GM20431 (cell line): ENCODE measurements at regions not wholly inside any gene's neighbourhood (a gene's known extent, or its start where the extent isn't known, plus 50 kb on each side); places are given as distances from the start of the nearest gene placed in this dataset.

Experiments used
- in situ Hi-C: fragments of 300-500 bp; cut with MseI, MboI; formaldehyde crosslinking; loops from one replicate; pipeline ENCODE4 v1.15.0; 2020; ENCODE audit warnings: low sequenced_read_pairs; ENCODE audit not compliant: unreplicated experiment

GRCh38 chr2:128687565-128687964 lies 368.9 kb upstream of the HS6ST1 start:
- in situ Hi-C loops, result no loop called here

GRCh38 chr2:128689971-128690370 lies 371.3 kb upstream of the HS6ST1 start:
- in situ Hi-C loops, result no loop called here

DNA sequence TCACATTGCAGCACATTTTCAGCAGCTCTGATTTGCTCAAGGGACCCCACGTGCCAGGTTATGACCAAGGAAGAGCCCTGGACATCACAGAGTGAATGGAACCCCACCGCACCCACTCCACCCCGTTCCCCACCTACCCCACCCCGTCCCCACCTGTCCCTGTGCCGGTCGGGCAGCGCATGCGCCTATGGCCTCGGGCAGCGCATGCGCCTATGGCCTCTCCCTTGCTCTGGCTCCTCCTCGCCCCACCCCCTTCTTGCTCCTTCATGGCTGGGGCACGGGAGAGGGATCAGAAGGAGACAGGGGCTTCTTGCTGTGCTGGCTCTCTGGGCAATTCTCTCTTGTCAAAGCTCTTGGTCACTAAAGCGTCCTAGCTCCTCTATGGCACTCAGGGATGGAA lies 371.8 kb upstream of the HS6ST1 start:
- in situ Hi-C loops, result no loop called here

GRCh38 chr2:128690869-128691268 lies 372.2 kb upstream of the HS6ST1 start:
- in situ Hi-C loops, result no loop called here

DNA sequence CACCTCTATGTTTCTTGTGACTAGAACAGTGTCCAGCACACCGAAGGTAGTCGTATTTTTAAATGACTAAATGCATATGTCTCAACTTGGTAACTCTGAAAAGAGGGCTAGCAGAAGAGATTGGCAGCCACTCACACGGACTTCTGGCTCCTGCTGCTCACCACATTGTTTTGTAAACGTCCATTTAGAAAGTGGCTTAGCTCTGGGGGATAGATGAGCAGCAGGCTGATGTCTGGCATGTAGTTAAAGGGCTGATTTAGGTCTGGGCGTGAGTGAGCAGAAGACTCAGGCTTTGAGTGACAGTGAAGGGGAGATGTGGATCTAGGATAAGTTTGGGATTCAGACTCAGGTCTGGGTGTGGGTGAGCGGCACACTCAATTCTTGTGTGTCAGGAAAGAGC lies 372.9 kb upstream of the HS6ST1 start:
- in situ Hi-C loops, result no loop called here

GRCh38 chr2:128692895-128693742 lies 374.5 kb upstream of the HS6ST1 start:
- in situ Hi-C loops, result no loop called here

GRCh38 chr2:128693743-128694029 lies 375.0 kb upstream of the HS6ST1 start:
- in situ Hi-C loops, result no loop called here

DNA sequence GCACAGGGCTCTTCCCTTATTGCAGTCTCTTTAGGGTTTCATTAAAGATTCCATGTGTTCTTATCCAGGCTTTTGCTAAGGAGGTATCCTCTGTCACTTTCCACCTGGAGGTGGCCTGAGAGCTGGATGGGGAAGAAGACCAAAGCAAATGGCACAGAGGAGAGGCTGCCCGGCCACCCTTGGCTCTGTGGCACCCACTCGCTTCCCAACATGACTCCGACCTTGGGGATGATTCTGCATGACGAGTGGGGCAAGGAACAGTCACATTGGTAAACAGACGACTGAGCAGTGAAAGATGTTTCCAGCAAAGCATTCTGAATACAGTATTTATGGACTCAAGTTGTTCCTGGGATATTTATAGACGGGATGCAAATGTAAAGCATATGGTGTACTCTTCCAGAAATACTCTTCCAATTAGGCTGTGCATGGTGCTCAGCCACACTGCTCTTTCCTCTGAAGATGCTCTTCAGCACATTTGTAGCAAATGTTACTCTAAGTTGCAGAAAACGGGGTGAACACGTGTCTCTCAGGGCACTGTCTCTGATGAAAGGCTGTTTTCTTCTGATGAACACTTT lies 377.1 kb upstream of the HS6ST1 start:
- in situ Hi-C loops, result no loop called here

- in situ Hi-C loops, result no loop called here
Observed at GRCh38 chr2:128696421-128696820, 377.8 kb upstream of the HS6ST1 start.

DNA sequence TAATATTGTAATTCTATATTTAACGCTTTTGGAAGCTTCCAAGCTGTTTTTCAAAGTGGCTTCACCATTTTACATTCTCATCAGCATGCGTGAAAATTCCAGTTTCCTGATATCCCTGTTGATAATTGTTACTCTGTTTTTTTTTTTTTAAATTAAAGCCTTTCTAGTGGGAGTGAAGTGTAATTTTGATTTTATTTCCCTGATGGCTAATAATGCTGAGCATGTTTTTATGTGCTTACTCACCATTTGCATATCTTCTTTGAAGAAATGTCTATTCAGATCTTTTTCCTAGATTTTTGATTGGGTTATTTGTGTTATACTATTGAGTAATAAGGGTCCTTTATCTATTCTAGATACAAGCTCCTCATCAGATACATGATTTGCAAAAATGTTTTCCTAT lies 382.8 kb upstream of the HS6ST1 start:
- in situ Hi-C loops, result no loop called here

DNA sequence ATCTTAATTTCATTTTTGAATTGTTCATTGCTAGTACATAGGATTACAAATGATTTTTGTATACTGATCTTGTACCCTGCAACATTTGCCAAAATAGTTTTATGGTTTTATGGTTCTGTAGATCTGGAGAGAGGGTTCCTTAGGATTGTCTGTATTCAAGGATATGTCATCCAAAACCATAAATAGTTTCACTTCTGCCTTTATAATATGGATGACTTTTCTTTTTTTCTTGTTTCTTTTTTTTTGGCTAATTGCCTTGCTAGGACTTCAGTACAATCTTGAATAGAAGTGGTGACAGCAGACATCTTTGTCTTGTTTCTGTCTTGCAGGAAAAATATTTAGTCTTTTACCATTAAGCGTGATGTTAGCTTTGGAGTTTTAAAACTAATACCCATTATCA lies 383.9 kb upstream of the HS6ST1 start:
- in situ Hi-C loops, result no loop called here

- in situ Hi-C loops, result no loop called here
Observed at GRCh38 chr2:128708106-128708816, 389.6 kb upstream of the HS6ST1 start.

- in situ Hi-C loops, result no loop called here
Observed at GRCh38 chr2:128710242-128710641, 391.6 kb upstream of the HS6ST1 start.

- in situ Hi-C loops, result no loop called here
Observed at GRCh38 chr2:128710729-128711128, 392.1 kb upstream of the HS6ST1 start.

DNA sequence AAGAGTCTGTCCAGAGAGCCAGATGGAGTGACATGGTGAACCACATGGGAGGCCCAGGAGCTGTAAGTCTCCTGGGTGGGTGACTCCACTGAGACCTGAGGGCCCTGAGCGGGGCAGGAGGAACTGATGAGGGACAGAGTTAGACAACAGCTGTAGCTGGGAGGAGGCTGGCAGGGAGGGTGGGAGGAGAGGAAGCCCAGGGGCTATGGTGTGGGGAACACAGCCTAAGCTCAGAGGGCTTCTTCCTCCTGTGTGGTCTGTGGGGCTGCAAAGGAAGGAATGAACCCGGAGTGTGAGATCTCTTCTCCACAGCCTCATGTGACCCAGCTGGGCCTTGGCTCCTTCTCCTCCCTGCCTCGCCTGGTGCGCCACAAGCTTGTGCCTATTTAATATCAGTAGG lies 395.6 kb upstream of the HS6ST1 start:
- in situ Hi-C loops, result no loop called here

DNA sequence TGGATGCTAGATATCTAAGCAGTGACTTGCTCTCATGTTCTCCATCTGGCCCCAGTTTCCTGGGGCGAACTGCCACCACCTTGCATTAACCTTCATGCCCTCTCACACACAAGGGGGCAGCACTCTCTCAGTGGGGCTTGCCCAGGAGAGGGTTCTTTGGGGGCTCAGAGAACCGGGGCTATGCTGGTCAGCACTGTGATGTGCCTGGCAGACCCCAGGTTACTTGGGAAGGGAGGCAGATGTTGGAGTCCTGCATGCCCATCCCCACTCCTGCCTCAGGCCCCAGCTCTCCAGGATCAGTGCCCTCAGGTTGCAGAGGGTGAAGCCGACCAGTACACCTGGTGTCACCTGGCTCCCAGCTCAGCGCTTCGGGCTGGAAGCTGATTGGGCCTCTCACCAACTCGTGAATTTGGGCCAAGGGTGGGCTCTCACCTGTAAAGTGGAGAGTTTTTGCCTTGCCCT lies 396.2 kb upstream of the HS6ST1 start:
- in situ Hi-C loops, result no loop called here

DNA sequence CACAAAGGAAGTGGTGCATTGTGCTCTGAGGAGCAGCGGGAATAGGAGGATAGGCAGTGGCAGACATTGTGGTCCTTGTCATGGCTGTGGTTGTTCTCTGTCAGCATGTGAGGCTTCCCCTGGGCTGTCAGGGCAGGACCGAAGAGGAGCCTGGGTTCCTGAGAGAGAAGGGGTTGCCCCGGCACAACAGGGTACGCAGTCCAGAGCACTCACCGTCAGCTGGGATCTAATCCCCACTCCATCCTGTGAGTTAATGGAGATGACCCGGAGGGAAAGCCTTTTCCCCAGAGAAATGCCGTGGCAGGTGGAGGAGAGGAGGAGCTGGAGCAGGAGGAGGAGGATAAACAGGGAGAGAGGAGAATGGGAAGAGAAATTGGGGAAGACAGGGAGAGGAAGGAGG lies 396.7 kb upstream of the HS6ST1 start:
- in situ Hi-C loops, result no loop called here

DNA sequence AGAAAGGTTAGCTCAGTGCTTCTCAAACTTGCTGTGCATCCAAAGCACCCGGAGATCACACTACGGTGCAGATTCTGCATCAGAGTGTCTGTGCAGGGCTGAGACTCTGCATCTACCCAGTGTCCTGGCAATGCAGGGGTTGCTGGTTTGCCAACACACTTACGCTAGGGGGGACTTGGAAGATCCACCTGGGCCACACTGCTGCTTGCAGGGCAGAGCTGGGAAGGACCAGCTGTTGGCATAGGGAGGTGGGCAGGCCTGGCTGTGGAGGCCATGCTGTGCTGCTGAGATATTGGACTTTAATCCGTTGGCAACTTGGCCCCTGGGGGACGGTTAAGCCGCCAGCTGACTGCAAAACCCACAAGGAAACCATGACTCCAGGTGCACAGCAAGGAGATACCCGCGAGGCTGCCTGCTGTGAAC lies 397.6 kb upstream of the HS6ST1 start:
- in situ Hi-C loops, result no loop called here

DNA sequence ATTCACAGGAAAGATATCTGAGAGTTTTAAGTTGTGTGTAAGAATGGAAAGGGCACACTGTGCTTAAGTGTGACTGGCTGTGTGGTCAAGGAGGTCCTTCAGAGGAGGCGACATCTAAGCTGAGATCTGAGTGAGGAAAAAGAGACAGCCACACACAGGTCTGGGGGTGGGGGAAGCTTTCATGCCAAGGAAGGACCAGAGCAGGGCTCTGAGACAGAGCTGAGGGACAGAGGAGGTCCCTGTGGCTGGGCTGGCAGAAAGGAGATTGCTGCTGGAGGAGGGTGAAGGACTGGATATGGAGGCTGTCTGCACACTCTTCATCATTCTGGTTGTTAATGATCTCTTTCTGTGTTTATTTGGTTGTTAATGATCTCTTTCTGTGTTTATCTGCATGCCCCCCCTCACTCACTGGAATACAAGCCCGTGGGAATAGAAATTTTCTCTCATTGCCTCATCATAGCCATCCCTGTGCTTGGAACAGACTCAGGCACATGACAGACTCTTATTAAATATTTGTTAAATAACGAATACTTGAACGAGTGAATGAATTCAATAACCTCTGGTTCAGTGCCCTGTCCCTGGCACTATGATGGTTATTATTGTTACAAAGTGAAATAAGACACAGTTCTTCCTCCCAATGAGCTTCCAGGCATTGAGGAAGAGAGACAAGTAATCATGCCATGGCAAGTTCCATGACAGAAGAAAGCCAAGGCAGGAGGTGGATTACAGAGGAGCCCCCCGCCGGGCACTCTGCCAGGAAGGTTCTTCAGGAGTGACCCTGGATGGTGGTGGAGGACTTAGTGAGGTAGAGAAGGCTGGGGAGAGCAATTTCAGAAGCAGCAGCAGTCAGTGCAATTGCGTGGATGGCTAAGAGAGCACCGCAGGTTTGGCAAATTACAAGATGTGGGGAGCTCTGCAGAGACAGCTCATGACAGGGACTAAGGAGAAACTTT lies 399.4 kb upstream of the HS6ST1 start:
- in situ Hi-C loops, result no loop called here
